GM12874 (cell line): ENCODE measurements at regions not wholly inside any gene's neighbourhood (a gene's known extent, or its start where the extent isn't known, plus 50 kb on each side); places are given as distances from the start of the nearest gene placed in this dataset.

Experiments used
- TF ChIP-seq, protein P1 (sequence below): IDR thresholded peaks from 2 replicates; pipeline ENCODE4 v1.5.1; 2011; ENCODE audit warnings: low read depth, mild to moderate bottlenecking, control low read depth, low read length, moderate library complexity; ENCODE audit not compliant: insufficient read depth

DNA sequence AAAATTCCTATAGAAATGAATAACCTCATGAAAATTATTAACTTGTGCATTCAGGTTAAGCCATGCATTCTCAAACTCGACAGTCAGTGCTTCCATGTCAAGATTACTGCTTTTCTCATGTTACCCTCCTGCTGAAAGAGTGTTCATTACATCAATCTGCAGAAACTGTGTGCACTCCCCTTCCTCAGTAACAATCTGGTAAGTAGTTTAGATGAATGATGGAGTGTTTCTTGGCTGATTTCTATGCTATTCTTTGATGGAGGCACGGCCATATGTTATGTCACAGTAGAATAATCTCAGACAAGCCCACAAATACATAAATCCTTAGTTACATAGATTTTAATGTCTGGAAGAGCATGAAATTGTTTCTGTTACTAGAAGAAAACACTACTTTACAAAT lies 193.3 kb upstream of the FAM47A start:
- TF ChIP-seq, protein P1, sequence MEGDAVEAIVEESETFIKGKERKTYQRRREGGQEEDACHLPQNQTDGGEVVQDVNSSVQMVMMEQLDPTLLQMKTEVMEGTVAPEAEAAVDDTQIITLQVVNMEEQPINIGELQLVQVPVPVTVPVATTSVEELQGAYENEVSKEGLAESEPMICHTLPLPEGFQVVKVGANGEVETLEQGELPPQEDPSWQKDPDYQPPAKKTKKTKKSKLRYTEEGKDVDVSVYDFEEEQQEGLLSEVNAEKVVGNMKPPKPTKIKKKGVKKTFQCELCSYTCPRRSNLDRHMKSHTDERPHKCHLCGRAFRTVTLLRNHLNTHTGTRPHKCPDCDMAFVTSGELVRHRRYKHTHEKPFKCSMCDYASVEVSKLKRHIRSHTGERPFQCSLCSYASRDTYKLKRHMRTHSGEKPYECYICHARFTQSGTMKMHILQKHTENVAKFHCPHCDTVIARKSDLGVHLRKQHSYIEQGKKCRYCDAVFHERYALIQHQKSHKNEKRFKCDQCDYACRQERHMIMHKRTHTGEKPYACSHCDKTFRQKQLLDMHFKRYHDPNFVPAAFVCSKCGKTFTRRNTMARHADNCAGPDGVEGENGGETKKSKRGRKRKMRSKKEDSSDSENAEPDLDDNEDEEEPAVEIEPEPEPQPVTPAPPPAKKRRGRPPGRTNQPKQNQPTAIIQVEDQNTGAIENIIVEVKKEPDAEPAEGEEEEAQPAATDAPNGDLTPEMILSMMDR: no peak

DNA sequence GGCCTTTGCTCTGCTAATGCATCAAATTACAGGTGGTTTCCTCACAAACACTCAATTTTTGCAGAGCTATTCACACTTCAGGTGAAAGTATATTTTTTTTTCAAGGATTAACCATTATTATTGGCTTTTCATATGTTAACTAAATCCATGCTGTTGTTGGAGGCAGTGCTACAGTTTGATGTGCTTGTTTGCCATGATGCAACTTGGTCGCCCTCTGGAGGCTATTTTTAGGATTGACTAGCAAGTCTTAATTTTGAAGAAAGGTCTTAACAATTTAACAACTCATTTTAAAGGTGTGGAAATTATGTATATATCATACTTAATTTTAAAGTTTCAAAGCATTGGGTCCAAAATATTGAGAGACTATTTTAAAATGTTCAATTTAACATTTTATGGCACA lies 168.8 kb upstream of the FAM47A start:
- TF ChIP-seq, protein P1: peak; percentile 27; the same call in 1 of the 2 replicates

DNA sequence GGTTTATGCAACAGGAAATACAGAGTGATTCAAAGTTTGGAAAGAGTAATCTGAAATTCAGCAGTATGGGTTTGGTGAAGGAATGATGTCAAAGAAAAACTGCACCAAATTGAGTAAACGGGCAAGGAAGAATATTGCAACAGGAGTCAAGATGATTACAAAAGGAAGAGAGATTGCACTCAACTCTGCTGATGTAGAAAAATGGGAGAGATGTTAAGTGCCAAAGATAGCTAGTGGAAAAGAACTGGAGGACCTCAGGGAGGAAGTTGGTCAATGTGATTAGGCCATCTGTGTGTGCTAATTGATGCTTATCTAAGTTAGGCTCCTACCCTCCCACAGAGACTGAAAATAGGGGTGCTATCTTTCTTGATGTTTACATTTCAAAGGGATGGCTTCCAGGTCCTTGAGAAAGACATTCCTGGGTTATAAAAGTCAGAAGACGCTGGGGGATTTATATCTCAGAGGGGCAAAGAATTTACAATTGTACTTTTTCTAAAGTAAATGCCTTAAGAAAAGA lies 167.4 kb upstream of the FAM47A start:
- TF ChIP-seq, protein P1: no peak

DNA sequence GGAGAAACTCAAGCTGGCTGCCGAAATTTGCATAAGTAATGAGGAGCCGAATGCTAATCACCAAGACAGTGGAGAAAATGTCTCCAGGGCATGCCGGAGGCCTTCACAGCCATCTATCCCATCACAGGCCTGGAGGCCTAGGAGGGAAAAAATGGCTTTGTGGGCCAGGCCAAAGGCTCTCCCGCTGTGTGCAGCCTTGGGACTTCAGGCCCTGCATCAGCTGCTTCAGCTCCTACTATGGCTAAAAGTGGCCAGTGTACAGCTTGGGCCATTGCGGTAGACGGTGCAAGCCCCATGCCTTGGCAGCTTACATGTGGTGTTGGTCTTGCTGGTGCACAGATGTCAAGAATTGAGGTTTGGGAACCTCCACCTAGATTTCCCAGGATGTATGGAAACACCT lies 162.6 kb upstream of the FAM47A start:
- TF ChIP-seq, protein P1: no peak

DNA sequence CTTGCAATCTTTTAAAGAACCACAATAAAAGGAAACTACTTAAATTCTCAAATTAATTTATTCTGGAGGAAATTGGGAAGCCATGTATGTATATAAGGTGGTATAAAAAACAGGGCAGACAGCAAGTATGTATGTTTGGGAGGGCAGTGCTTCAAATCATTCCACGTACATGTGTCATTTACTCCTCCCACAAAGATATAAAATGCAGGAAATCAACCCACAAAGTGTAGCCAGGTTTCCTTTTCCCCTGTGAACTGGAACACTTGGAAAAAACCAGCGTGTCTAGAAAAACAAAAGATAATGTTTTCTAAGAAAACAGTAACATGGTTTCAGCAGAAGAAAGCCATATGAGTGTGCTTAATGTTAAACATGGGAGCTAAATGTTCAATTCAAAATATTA lies 156.7 kb upstream of the FAM47A start:
- TF ChIP-seq, protein P1: no peak

DNA sequence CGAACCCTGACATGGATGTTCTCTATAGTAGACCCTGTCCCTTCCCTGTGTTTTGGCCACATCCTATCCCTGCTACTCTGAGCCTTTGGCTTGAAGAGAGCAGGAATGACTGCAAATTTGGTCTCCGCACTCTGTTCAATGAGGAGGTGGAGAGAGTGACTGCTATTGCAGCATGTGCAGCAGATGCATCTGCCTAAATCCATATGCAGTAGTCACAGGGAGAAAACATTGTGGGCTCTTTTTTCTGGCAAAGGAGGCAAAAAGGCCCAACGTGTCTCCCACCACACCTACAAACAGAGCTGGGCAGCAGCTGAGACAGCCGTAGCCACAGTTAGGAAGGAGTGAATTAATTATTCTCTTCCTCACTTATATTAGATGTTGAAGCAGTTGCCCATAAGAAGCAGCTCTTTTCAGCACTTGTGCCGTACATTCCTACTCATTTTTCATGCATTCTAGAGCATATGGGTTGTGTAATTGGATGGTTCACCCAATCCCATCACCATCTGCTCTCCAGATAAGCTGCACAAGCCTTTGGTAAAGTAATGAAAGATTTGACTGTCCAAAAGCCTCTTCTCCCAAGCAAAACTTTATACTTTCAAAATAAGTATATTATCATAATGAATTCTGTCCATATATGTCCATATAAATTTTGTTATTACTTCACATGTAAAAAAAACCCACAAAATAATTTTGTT lies 147.9 kb upstream of the FAM47A start:
- TF ChIP-seq, protein P1: no peak

DNA sequence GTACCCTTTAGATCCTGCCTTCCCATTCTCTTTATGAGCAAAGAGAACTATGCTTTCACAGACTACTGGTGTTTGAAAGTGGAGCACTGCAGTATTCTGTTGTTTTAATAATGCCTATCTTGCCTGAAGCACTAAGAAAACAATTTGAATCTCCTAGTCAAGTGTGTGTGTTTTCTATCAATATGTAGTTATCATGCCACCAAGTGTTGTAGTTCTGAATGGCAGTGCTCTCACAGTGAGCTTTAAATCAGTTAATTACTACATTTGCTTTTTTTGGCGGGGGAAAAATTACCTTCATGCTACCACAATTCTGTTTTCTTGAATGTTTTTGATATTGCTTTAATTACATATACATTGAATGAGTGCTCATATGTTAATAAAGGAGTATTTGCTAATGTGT lies 143.6 kb upstream of the FAM47A start:
- TF ChIP-seq, protein P1: no peak

DNA sequence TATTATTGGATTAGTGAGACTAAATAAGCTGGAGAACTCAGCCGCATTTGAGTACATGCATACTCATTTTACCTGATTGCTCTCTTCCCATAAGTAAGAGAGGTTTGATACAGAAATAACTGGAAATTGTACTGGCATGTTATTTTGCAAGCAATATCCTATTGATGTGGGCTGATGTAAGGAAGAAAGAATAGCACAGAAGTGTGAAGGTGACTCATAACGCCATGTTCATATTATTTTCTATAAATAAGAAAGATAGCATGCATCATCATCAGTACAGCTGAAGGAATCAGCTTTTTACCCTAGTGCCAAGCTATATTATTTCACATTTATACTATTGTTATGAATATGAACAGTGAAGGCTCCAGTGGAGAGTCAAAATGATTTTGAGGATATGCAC lies 138.3 kb upstream of the FAM47A start:
- TF ChIP-seq, protein P1: no peak
